ENCODE measurements at regions not wholly inside any gene's neighbourhood (a gene's known extent, or its start where the extent isn't known, plus 50 kb on each side); places are given as distances from the start of the nearest gene placed in this dataset.

DNA sequence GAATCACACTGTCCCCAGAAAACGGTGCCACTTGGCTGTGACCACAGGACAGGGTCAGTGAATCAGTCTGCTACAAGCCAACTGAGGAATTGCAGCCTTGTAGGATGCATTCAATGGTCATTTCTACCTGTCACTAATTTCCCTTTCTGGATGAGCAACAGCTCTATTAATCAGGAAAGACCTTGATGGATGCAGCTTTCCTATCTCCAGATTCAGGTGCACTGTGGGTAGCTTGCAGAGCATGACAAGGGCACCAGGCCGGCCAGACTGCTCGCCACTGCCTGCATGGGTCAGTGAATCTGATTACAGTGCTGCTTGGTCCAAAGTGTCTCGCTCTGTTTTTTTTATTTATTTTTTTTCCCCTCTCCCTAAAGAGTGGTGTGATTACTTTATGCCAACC lies 506.8 kb upstream of the AUTS2 start:
- Histone ChIP-seq H3K4me3 (no peak overlapping the region), H3K27ac (no peak overlapping the region), H3K36me3 (no peaks in the 10 kb centered on the region), H3K27me3 (no peaks in the 10 kb centered on the region), H3K4me1 (no peaks in the 10 kb centered on the region), H3K9me3 (peaks cover 0 to 20% (median 13%) of the 10 kb centered on the region in 4 donors)
- 70 to 84% (median 73%) methylated on average over 4 of the region's 4 CpGs for WGBS, 5 donors
- TF ChIP-seq, protein P1, sequence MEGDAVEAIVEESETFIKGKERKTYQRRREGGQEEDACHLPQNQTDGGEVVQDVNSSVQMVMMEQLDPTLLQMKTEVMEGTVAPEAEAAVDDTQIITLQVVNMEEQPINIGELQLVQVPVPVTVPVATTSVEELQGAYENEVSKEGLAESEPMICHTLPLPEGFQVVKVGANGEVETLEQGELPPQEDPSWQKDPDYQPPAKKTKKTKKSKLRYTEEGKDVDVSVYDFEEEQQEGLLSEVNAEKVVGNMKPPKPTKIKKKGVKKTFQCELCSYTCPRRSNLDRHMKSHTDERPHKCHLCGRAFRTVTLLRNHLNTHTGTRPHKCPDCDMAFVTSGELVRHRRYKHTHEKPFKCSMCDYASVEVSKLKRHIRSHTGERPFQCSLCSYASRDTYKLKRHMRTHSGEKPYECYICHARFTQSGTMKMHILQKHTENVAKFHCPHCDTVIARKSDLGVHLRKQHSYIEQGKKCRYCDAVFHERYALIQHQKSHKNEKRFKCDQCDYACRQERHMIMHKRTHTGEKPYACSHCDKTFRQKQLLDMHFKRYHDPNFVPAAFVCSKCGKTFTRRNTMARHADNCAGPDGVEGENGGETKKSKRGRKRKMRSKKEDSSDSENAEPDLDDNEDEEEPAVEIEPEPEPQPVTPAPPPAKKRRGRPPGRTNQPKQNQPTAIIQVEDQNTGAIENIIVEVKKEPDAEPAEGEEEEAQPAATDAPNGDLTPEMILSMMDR (IDR thresholded peaks at IDR 0.05) = no peak
- TF ChIP-seq POLR2AphosphoS5 (IDR thresholded peaks at IDR 0.05) (no peak), EP300 (IDR thresholded peaks at IDR 0.05) (no peak)
- DNase-seq = no peak
- intact Hi-C loops (cut with DNase I; ENCODE audit: low total_unique reads) = no loop called here

DNA sequence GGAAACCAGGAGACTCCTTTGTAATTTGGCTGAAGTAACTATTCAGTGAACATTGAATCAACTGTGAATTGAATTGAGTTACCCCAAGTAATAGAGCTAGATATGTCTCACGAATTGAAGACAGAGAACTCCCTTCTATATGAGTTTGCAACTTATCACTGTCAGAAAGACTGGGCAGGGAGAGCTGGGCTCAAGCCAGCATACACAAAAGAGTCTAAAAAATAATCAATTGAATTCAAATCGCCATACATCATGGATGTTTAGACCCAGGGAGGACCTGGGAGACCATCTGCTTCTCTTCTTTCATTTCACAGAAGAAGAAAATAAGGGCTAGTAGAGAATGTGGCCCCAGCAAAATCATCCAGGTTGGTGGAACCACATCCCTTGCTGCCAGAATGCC lies 503.1 kb upstream of the AUTS2 start:
- Histone ChIP-seq H3K27ac (no peak overlapping the region), H3K4me3 (no peak overlapping the region), H3K9me3 (peaks cover 0 to 20% (median 13%) of the 10 kb centered on the region in 4 donors), H3K36me3 (no peaks in the 10 kb centered on the region), H3K27me3 (no peaks in the 10 kb centered on the region), H3K4me1 (no peaks in the 10 kb centered on the region)
- TF ChIP-seq, protein P1 (IDR thresholded peaks at IDR 0.05) = no peak
- TF ChIP-seq POLR2A (IDR thresholded peaks at IDR 0.05) (no peak), EP300 (IDR thresholded peaks at IDR 0.05) (no peak), POLR2AphosphoS5 (IDR thresholded peaks at IDR 0.05) (no peak)
- WGBS, 5 donors = 39 to 60% (median 52%) methylated on average over 2 of the region's 2 CpGs
- intact Hi-C loops (cut with DNase I; ENCODE audit: low total_unique reads) = no loop called here
- peak in 1 of 2 donors; percentile 9 for DNase-seq

DNA sequence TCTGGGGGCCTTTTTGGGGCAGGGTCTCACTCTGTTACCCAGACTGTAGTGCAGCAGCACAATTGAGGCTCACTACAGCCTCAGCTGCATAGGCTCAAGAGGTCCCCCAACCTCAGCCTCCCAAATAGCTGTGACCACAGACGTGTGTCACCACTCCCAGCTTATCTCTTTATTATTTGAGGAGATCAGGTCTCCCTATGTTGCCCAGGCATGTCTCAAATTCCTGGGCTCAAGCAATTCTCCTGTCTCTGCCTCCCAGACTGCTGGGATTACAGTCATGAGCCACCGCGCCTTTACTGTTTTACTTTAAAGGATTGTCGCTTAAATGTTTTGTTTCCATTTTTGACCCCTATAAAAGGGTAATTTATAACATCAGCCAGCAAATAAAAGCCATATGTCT lies 502.6 kb upstream of the AUTS2 start:
- 77 to 88% (median 83%) methylated on average over 4 of the region's 4 CpGs for WGBS, 5 donors

DNA sequence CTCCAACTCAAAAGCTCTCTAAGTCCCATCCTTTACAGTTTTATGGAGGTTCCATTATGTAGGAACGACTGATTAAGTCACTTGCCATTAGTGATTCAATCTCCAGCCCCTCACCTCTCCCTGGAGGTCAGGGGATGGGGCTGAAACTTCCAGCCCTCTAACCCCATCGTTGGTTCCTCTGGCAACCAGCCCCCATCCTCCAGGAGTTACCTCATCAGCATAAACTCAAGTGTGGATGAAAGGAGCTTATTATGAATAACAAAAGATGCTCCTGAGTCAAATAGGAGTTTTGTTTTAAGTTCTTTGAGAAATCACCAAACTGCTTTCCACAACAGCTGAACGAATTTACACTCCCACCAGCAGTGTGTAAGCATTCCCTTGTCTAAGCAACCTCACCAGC lies 494.3 kb upstream of the AUTS2 start:
- Histone ChIP-seq H3K36me3 (no peaks in the 10 kb centered on the region), H3K4me1 (no peaks in the 10 kb centered on the region), H3K27me3 (no peaks in the 10 kb centered on the region), H3K9me3 (no peaks in the 10 kb centered on the region), H3K27ac (no peak overlapping the region), H3K4me3 (no peak overlapping the region)
- intact Hi-C loops (cut with DNase I; ENCODE audit: low total_unique reads) = no loop called here
- WGBS, 5 donors = 32 to 47% (median 44%) methylated on average over 3 of the region's 3 CpGs
- TF ChIP-seq EP300 (IDR thresholded peaks at IDR 0.05) (no peak), POLR2A (IDR thresholded peaks at IDR 0.05) (no peak), POLR2AphosphoS5 (IDR thresholded peaks at IDR 0.05) (no peak)
- TF ChIP-seq, protein P1 (IDR thresholded peaks at IDR 0.05) = no peak
- DNase-seq = no peak

More for the DNA sequence above, 502.6 kb upstream of the AUTS2 start:
- intact Hi-C loops (cut with DNase I; ENCODE audit: low total_unique reads) = no loop called here
- Histone ChIP-seq H3K4me3 (no peak overlapping the region), H3K27ac (no peak overlapping the region), H3K9me3 (peaks cover 0 to 20% (median 13%) of the 10 kb centered on the region in 4 donors), H3K27me3 (no peaks in the 10 kb centered on the region), H3K4me1 (no peaks in the 10 kb centered on the region), H3K36me3 (no peaks in the 10 kb centered on the region)
- no peak for DNase-seq
- TF ChIP-seq, protein P1 (IDR thresholded peaks at IDR 0.05) = no peak
- TF ChIP-seq POLR2A (IDR thresholded peaks at IDR 0.05) (no peak), POLR2AphosphoS5 (IDR thresholded peaks at IDR 0.05) (no peak), EP300 (IDR thresholded peaks at IDR 0.05) (no peak)
